ENCODE measurements at regions not wholly inside any gene's neighbourhood (a gene's known extent, or its start where the extent isn't known, plus 50 kb on each side); places are given as distances from the start of the nearest gene placed in this dataset.
A peak's percentile ranks its signal among the peaks of the same experiment; 100 is the strongest.

DNA sequence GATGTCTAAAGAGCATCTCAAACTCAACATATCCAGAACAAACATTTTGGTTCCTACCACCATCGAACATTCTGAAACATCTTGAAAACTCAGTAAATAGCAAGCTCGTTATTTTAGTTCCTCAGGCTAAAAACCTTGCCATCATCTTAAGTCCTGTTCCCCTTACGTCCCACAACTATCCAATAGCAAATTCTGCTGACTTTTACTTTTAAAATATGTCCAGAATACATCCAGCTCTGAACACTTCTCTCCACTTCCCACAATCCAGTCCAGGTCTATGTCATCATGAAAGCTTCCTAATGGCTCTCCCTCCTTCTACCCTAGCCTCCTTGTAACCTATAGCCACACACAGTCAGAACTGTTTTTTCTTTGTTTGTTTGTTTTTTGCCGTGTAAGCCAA, 279.9 kb downstream of the IPO8 start:
- no peak overlapping the region for H2AFZ ChIP-seq (ENCODE audit: low read length, unreplicated experiment)
- H3K36me3 ChIP-seq (ENCODE audit: insufficient read depth, low read length): no peaks in the 10 kb centered on the region
- peak overlapping the region; percentile 84; the same call in 1 of the 2 replicates for H3K27ac ChIP-seq (ENCODE audit: low read depth, low read length)
- H3K27me3 ChIP-seq (ENCODE audit: insufficient read depth, low read length): no peaks in the 10 kb centered on the region
- no peak overlapping the region for H3K4me3 ChIP-seq (ENCODE audit: low read depth, low read length)
- no peaks in the 10 kb centered on the region for H3K79me2 ChIP-seq (ENCODE audit: control insufficient read depth, insufficient read depth, low read length, unreplicated experiment)
- H3K4me1 ChIP-seq (ENCODE audit: control insufficient read depth, insufficient read depth, low read length, unreplicated experiment): peaks cover 49% of the 10 kb centered on the region

DNA sequence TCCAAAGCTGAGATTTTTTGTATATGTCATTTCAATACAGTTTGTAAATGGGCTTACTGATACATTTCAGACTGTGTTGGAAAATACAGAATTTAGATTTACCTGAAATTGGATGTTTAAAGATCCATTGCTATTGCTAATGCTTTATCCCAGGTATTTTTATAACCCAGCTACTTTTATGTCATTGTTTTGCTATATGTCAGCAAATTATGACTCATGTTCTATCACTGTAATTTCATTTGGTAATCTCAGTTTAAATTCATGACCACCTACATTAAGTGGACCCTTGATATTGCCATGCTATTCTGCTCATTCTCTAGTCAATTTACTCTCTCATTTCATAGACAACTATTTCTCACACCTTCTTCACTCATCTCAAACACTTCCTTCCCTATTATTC, 281.2 kb downstream of the IPO8 start:
- no peaks in the 10 kb centered on the region for H3K27me3 ChIP-seq (ENCODE audit: insufficient read depth, low read length)
- H3K79me2 ChIP-seq (ENCODE audit: control insufficient read depth, insufficient read depth, low read length, unreplicated experiment): no peaks in the 10 kb centered on the region
- H3K4me1 ChIP-seq (ENCODE audit: control insufficient read depth, insufficient read depth, low read length, unreplicated experiment): peaks cover 43% of the 10 kb centered on the region

DNA sequence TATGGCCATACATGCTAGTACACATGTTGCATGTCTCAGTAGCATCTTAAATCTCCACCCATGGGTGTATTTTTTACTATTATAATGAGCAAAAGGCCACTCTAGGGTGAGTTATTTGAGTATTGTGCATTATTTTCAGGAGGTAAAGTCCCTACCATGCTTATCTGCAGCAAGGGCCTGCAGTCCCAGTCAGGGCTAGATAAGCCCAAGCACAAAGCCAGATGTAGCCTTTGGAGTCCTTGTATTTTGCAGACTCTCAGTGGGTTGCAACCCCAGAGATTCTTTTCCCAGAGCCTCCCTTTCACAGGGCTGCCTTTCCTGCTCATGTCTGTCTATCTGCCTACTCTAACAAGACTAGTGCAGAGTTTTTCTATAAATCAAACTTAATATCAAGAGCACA, 295.3 kb downstream of the IPO8 start:
- Histone ChIP-seq H3K27ac (ENCODE audit: low read depth, low read length) (no peak overlapping the region), H3K27me3 (ENCODE audit: insufficient read depth, low read length) (no peaks in the 10 kb centered on the region), H3K79me2 (ENCODE audit: control insufficient read depth, insufficient read depth, low read length, unreplicated experiment) (no peaks in the 10 kb centered on the region), H3K36me3 (ENCODE audit: insufficient read depth, low read length) (no peaks in the 10 kb centered on the region), H3K4me1 (ENCODE audit: control insufficient read depth, insufficient read depth, low read length, unreplicated experiment) (no peaks in the 10 kb centered on the region), H2AFZ (ENCODE audit: low read length, unreplicated experiment) (no peak overlapping the region), H3K4me3 (ENCODE audit: low read depth, low read length) (no peak overlapping the region)

More for the DNA sequence above, 281.2 kb downstream of the IPO8 start:
- no peak overlapping the region; the same call in 1 of the 2 replicates for H3K4me3 ChIP-seq (ENCODE audit: low read depth, low read length)
- H2AFZ ChIP-seq (ENCODE audit: low read length, unreplicated experiment): no peak overlapping the region
- H3K27ac ChIP-seq (ENCODE audit: low read depth, low read length): no peak overlapping the region
- no peaks in the 10 kb centered on the region for H3K36me3 ChIP-seq (ENCODE audit: insufficient read depth, low read length)

DNA sequence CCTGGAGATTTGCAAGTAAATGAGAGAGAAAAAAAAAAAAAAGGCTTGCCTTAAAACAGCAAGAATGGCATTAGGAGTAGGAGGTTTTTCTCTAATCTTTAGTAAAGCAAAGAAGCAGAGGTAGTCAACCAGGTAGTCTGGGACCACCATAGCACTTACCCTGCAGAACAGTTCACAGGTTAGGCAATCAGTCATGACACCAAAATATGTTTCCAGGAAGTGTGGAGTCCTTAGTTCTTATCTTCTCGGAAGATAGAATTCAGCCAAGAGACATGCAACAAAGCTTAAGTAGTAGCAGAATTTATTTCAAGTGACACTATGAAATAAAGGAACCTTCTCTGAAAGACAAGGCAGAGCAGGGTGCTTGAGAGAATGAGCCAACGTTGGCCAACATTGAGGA, 295.8 kb downstream of the IPO8 start:
- Histone ChIP-seq H3K27me3 (ENCODE audit: insufficient read depth, low read length) (no peaks in the 10 kb centered on the region), H3K36me3 (ENCODE audit: insufficient read depth, low read length) (no peaks in the 10 kb centered on the region), H3K27ac (ENCODE audit: low read depth, low read length) (no peak overlapping the region), H3K4me3 (ENCODE audit: low read depth, low read length) (no peak overlapping the region), H2AFZ (ENCODE audit: low read length, unreplicated experiment) (no peak overlapping the region), H3K4me1 (ENCODE audit: control insufficient read depth, insufficient read depth, low read length, unreplicated experiment) (no peaks in the 10 kb centered on the region), H3K79me2 (ENCODE audit: control insufficient read depth, insufficient read depth, low read length, unreplicated experiment) (no peaks in the 10 kb centered on the region)

DNA sequence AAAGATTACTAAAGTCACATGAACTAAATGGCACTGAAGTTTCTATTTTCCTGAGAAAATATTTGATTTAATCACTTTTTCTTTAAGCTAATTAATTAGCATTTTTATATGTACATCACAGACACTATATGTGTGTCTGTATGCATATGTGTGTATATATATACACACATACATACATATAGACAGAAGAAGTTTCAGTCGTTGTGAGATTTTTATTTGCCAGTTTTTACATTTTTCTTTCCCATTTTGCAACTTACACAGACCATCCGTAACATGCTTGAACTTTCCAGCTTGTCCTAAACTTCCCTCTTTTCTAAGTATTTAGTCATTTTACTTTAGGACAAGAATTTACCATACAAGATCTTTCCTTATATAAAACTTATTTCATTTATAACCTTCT, 299.1 kb downstream of the IPO8 start:
- Histone ChIP-seq H3K79me2 (ENCODE audit: control insufficient read depth, insufficient read depth, low read length, unreplicated experiment) (no peaks in the 10 kb centered on the region), H3K27ac (ENCODE audit: low read depth, low read length) (no peak overlapping the region), H3K36me3 (ENCODE audit: insufficient read depth, low read length) (no peaks in the 10 kb centered on the region), H3K4me3 (ENCODE audit: low read depth, low read length) (no peak overlapping the region), H2AFZ (ENCODE audit: low read length, unreplicated experiment) (no peak overlapping the region), H3K4me1 (ENCODE audit: control insufficient read depth, insufficient read depth, low read length, unreplicated experiment) (no peaks in the 10 kb centered on the region), H3K27me3 (ENCODE audit: insufficient read depth, low read length) (no peaks in the 10 kb centered on the region)

DNA sequence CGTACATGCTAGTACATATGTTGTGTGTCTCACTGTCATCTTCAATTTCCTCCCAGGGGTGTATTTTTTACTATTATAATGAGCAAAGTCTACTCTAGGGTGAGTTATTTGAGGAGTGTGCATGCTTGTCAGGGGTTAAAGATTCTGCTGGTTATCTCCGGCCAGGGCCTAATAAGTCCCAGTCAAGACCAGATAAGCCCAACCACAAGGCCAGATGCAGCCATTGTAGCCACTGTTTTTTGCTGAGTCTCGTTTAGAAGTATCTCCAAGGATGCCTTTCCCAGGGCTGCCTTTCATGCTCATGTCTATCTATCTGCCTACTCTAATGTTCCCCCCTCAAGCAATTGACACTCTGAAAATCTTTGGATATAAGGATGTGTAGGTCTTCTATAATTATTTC, 300.5 kb downstream of the IPO8 start:
- H3K36me3 ChIP-seq (ENCODE audit: insufficient read depth, low read length): no peaks in the 10 kb centered on the region
- no peaks in the 10 kb centered on the region for H3K27me3 ChIP-seq (ENCODE audit: insufficient read depth, low read length)
- H3K4me3 ChIP-seq (ENCODE audit: low read depth, low read length): no peak overlapping the region
- H3K4me1 ChIP-seq (ENCODE audit: control insufficient read depth, insufficient read depth, low read length, unreplicated experiment): no peaks in the 10 kb centered on the region
- H2AFZ ChIP-seq (ENCODE audit: low read length, unreplicated experiment): no peak overlapping the region
- H3K79me2 ChIP-seq (ENCODE audit: control insufficient read depth, insufficient read depth, low read length, unreplicated experiment): no peaks in the 10 kb centered on the region
- H3K27ac ChIP-seq (ENCODE audit: low read depth, low read length): no peak overlapping the region

DNA sequence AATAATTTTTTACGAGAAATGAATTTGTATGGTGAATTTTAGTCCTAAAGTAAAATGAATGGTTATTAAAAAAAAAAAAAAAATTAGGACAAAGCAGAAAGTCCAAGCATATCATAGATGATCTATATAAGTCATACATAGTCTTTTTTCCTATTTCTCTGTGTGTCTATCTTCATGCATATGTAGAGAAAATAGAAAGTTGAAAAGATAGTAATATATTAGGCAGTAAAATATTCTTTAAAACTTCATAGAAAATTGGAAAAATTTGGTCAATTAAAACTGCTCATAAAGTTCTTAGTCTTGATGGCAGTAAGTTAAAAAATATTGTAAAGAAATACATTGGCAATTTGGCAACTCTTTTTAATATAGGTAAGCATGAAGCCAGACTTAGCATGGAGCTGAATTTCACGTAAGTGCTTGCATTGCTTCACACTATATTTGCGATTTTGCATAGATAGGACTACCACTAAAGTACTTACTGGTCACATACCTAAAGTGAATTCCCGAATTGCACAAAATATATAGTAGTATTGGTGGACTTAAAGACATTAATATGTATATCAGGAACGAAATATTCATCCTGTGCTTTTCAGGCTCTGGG, 303.8 kb downstream of the IPO8 start:
- no peaks in the 10 kb centered on the region for H3K4me1 ChIP-seq (ENCODE audit: control insufficient read depth, insufficient read depth, low read length, unreplicated experiment)
- no peak overlapping the region for H3K4me3 ChIP-seq (ENCODE audit: low read depth, low read length)
- H3K27ac ChIP-seq (ENCODE audit: low read depth, low read length): no peak overlapping the region
- no peaks in the 10 kb centered on the region for H3K36me3 ChIP-seq (ENCODE audit: insufficient read depth, low read length)
- no peaks in the 10 kb centered on the region for H3K79me2 ChIP-seq (ENCODE audit: control insufficient read depth, insufficient read depth, low read length, unreplicated experiment)
- no peaks in the 10 kb centered on the region for H3K27me3 ChIP-seq (ENCODE audit: insufficient read depth, low read length)
- H2AFZ ChIP-seq (ENCODE audit: low read length, unreplicated experiment): no peak overlapping the region

DNA sequence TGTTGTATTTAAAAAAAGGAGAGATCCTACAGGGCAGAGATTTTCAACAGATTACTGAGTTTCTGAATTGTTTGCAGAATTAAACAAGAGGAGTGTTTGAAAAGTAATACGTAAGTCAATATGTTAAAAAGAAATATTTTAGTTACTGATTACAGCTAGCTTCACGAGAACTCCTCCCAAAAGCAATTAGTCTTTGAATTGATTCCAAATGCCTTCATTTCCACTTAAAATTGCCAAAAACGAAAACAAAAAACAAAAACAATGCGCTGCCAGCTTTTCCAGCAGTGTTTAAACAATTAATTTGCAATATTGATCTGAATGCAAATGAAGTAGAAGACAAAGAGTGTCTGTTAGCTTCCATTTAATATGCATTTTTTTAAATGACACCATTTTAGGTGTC, 310.0 kb downstream of the IPO8 start:
- Histone ChIP-seq H2AFZ (ENCODE audit: low read length, unreplicated experiment) (no peak overlapping the region), H3K27ac (ENCODE audit: low read depth, low read length) (no peak overlapping the region), H3K79me2 (ENCODE audit: control insufficient read depth, insufficient read depth, low read length, unreplicated experiment) (no peaks in the 10 kb centered on the region), H3K4me1 (ENCODE audit: control insufficient read depth, insufficient read depth, low read length, unreplicated experiment) (no peaks in the 10 kb centered on the region), H3K4me3 (ENCODE audit: low read depth, low read length) (no peak overlapping the region), H3K27me3 (ENCODE audit: insufficient read depth, low read length) (no peaks in the 10 kb centered on the region), H3K36me3 (ENCODE audit: insufficient read depth, low read length) (no peaks in the 10 kb centered on the region)

DNA sequence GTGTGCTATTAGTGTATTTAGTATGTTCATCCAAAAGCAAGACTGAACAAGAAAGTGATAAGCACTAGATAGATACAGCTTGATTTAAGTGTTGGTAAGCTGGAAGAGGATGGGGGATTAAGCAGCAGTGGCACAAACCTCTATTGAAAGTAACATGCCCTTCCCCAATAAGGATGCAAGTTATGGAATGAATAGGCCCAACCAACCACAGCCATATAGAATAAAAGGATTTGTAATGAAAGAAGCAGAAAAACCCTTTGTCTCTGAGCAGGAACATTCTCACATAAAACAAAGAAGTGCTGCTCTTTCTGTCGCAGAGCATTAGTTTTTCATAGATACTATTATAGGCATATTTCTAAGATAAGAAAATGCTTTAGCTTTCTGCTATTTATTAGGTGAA, 310.7 kb downstream of the IPO8 start:
- H3K4me3 ChIP-seq (ENCODE audit: low read depth, low read length): no peak overlapping the region
- H3K79me2 ChIP-seq (ENCODE audit: control insufficient read depth, insufficient read depth, low read length, unreplicated experiment): no peaks in the 10 kb centered on the region
- H3K27me3 ChIP-seq (ENCODE audit: insufficient read depth, low read length): no peaks in the 10 kb centered on the region
- no peak overlapping the region for H3K27ac ChIP-seq (ENCODE audit: low read depth, low read length)
- no peaks in the 10 kb centered on the region for H3K36me3 ChIP-seq (ENCODE audit: insufficient read depth, low read length)
- no peaks in the 10 kb centered on the region for H3K4me1 ChIP-seq (ENCODE audit: control insufficient read depth, insufficient read depth, low read length, unreplicated experiment)
- no peak overlapping the region for H2AFZ ChIP-seq (ENCODE audit: low read length, unreplicated experiment)

DNA sequence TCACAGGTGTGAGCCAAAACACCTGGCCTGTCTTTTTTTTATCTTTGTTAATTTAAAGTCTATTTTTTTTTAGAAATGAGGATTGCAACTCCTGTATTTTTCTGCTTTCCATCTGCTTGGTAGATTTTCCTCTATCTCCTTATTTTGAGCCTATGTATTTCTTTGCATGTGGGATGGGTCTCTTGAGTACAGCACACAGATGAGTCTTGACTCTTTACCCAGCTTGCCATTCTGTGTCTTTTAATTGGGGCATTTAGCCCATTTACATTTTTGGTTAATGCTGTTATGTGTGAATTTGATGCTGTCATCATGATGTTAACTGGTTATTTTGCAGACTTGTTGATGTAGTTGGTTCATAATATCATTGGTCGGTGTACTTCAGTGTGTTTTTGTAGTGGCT, 317.4 kb downstream of the IPO8 start:
- H2AFZ ChIP-seq (ENCODE audit: low read length, unreplicated experiment): no peak overlapping the region
- H3K4me1 ChIP-seq (ENCODE audit: control insufficient read depth, insufficient read depth, low read length, unreplicated experiment): no peaks in the 10 kb centered on the region
- H3K4me3 ChIP-seq (ENCODE audit: low read depth, low read length): no peak overlapping the region
- no peaks in the 10 kb centered on the region for H3K79me2 ChIP-seq (ENCODE audit: control insufficient read depth, insufficient read depth, low read length, unreplicated experiment)
- 0 out of 2 replicates have a peak, but pooled peaks cover 8% of the 10 kb centered on the region for H3K27me3 ChIP-seq (ENCODE audit: insufficient read depth, low read length)
- no peak overlapping the region for H3K27ac ChIP-seq (ENCODE audit: low read depth, low read length)
- H3K36me3 ChIP-seq (ENCODE audit: insufficient read depth, low read length): no peaks in the 10 kb centered on the region

DNA sequence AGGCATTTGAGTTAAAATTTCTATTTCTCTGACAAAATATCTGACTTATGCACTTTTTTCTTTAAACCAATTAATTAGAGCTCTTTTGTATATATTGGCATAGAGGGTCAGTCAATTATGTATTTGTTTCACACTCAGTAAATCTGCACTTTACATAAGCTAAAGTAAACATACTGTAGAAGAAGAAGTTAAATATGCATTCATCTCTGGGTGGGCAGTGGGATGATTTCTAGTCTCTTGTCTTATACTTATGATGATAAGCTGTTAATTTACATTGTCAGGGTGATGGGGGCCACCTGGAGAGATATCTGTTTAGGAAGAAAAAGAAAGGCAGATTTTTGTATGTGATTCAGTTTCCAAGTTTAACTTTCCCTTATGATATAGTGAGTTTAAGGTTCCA, 330.8 kb downstream of the IPO8 start:
- Histone ChIP-seq H2AFZ (ENCODE audit: low read length, unreplicated experiment) (no peak overlapping the region), H3K27ac (ENCODE audit: low read depth, low read length) (no peak overlapping the region), H3K27me3 (ENCODE audit: insufficient read depth, low read length) (no peaks in the 10 kb centered on the region), H3K4me1 (ENCODE audit: control insufficient read depth, insufficient read depth, low read length, unreplicated experiment) (no peaks in the 10 kb centered on the region), H3K36me3 (ENCODE audit: insufficient read depth, low read length) (no peaks in the 10 kb centered on the region), H3K79me2 (ENCODE audit: control insufficient read depth, insufficient read depth, low read length, unreplicated experiment) (no peaks in the 10 kb centered on the region), H3K4me3 (ENCODE audit: low read depth, low read length) (no peak overlapping the region)

Measured in ACC112 (cell line).